ENCODE measurements at regions not wholly inside any gene's neighbourhood (a gene's known extent, or its start where the extent isn't known, plus 50 kb on each side); places are given as distances from the start of the nearest gene placed in this dataset.

DNA sequence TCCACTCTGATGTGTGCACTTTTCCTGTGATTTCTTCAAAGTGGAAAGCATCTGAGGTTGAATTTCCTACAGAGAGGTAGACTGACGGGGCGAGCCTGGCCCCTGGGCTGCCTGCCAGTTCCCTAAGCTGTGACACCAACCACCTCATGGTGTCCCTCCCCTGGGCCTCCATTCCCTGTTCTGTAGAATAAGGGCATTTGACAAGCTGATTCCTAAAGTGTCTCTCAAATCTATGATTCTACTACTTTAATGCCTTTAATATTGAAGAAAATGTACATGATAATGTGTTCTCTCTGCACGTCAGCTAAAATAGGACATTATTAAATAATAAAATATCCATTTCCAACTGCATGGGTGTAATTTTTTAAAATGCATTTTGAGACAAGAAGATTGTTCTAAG lies 105.1 kb downstream of the SEC61G start:
- TF ChIP-seq EZH2 (IDR thresholded peaks at IDR 0.05; ENCODE audit: low read length, missing control alignments): no peak
- TF ChIP-seq, protein P1, sequence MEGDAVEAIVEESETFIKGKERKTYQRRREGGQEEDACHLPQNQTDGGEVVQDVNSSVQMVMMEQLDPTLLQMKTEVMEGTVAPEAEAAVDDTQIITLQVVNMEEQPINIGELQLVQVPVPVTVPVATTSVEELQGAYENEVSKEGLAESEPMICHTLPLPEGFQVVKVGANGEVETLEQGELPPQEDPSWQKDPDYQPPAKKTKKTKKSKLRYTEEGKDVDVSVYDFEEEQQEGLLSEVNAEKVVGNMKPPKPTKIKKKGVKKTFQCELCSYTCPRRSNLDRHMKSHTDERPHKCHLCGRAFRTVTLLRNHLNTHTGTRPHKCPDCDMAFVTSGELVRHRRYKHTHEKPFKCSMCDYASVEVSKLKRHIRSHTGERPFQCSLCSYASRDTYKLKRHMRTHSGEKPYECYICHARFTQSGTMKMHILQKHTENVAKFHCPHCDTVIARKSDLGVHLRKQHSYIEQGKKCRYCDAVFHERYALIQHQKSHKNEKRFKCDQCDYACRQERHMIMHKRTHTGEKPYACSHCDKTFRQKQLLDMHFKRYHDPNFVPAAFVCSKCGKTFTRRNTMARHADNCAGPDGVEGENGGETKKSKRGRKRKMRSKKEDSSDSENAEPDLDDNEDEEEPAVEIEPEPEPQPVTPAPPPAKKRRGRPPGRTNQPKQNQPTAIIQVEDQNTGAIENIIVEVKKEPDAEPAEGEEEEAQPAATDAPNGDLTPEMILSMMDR (conservative IDR thresholded peaks at IDR 0.05 in 1 of 2, IDR thresholded peaks at IDR 0.05 in 1 of 2; ENCODE audit: low read depth in 1 of 2, low read length in 2 of 2): no peak
